ENCODE measurements at regions not wholly inside any gene's neighbourhood (a gene's known extent, or its start where the extent isn't known, plus 50 kb on each side); places are given as distances from the start of the nearest gene placed in this dataset.

- TF ChIP-seq POLR2A (IDR thresholded peaks at IDR 0.05) (no peak), CTCF (IDR thresholded peaks at IDR 0.05) (no peak)
These were observed 334.7 kb upstream of the POU3F1 start for GRCh38 chr1:38381256-38381655.

All from adrenal gland (tissue), 5 donors.